HG03103 (cell line): ENCODE measurements at regions not wholly inside any gene's neighbourhood (a gene's known extent, or its start where the extent isn't known, plus 50 kb on each side); places are given as distances from the start of the nearest gene placed in this dataset.

Experiments used
- ATAC-seq: cut with Tn5 transposase; IDR thresholded peaks from one replicate; pipeline ENCODE4 v1.9.1; 2021; ENCODE audit warnings: low read depth; ENCODE audit not compliant: unreplicated experiment

DNA sequence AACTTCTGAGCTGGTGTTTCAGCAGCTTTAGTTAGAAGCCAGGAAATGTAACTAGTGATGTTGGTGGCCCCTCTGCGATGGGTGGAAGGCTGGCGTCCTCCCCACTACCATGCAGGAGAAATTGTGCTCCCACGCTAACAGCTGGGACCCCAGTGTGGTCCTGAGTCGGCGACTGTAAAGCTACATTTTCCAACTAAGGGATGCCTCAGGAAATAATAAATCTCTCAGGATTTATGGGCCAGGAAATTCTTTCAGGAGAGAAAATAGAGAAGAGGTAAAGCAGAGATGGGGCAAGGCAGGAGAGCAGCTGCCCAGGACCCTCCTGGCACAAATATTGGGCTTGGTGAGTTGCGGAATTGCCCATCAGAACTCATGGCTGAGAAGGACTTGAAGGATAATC is 186.9 kb downstream of the OPA1 start:
- ATAC-seq = no peak

- ATAC-seq = no peak
Measured at GRCh38 chr3:193780397-193780796, 187.4 kb downstream of the OPA1 start.

GRCh38 chr3:193780810-193781478 is 187.9 kb downstream of the OPA1 start:
- ATAC-seq = no peak

DNA sequence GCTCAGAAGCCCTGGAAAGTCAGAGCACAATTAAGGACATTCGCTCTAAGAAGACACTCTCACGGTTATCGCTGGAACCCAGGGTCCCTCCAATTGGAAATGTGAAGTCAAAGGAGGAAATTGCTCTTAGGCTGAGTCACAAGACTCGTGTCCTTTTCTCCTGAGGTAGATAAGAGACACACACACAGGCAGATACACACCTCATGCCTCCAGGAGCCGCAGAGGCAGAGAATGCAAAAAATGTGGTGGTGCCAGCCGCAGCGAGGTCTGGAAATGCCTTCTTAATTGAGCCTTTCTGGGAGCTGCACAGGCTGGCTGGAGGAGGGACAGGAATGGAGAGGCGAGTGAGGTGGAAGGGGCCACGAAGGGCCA is 189.3 kb downstream of the OPA1 start:
- ATAC-seq = no peak

GRCh38 chr3:193782747-193783146 is 189.7 kb downstream of the OPA1 start:
- no peak for ATAC-seq

- no peak for ATAC-seq
Measured at GRCh38 chr3:193783166-193783896, 190.3 kb downstream of the OPA1 start.

DNA sequence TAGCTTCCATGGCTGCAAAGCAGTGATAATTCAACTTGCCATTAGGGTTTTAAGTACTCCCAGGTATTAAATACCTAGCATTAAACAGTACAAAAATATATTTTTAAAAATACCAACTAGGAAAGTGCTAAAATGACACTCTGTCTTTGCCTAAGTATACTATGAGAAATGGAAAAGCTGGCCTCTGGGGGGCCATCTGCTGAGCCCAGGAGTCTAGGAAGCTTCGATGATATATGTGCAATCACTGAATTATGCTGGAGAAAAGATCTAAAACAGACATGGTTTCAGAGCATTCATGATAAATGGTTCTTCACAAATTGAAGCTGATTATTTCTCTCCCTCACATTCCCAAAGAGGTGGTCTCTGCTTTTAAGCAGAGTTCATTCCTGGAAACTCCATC is 191.8 kb downstream of the OPA1 start:
- ATAC-seq = no peak

- no peak for ATAC-seq
Measured at GRCh38 chr3:193787496-193787870, 194.5 kb downstream of the OPA1 start.

DNA sequence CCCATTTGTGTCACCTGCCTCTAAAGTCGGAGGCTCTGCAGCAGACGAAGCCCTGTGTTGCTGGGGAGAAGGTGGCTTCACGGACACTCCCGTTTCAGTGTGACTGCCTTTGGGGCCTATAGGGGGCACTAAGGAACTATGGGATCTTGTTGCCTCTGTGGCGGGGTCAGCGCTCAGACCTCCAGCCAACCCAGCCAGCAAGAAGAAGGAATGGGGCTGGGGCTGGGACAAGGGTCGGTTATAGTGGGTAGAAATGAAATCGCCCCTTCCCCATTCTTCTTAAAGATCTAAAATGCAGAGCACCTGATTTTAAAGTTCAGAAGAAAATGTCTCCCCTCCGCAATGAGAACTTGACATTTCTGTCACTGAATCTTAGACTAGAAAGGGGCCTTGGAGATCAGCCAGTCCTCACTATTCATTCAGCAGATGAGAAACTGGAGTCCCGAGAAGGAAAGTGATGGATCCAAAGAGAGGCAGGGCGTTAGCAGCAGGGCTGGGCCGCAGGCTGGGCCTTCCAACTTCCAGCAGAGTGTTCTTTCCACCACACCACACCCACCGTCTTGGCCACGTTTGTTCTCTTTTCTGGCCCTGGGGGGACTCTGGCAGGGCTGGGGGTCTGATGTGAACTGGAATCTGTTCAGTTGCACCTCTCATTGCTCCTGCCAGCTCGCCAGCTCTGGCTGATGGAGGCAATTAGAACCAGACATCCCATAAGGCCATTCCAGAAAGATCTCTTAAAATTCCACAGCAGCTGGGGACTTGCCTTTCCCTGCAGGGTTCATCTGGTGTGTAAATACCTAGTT is 195.4 kb downstream of the OPA1 start:
- ATAC-seq = peak; percentile 88

DNA sequence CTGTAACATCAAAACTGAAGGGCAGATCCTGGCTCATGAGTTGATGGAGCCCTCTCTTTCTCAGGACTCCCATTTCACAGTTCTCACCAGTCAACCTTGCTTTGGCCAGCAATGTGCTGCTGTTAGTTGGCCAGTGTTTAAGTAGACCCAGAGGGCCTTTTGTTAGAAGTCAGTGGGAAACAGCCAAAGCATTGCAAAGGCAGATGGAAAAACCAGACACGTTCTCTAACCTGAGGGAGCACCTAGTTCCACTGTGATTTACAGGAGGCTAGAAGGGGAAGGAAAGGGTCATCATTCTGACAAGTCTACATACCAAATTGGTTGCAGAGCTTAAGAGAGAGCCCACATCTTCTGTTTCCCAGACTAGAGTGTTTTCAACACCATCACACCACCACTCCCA is 196.4 kb downstream of the OPA1 start:
- no peak for ATAC-seq

DNA sequence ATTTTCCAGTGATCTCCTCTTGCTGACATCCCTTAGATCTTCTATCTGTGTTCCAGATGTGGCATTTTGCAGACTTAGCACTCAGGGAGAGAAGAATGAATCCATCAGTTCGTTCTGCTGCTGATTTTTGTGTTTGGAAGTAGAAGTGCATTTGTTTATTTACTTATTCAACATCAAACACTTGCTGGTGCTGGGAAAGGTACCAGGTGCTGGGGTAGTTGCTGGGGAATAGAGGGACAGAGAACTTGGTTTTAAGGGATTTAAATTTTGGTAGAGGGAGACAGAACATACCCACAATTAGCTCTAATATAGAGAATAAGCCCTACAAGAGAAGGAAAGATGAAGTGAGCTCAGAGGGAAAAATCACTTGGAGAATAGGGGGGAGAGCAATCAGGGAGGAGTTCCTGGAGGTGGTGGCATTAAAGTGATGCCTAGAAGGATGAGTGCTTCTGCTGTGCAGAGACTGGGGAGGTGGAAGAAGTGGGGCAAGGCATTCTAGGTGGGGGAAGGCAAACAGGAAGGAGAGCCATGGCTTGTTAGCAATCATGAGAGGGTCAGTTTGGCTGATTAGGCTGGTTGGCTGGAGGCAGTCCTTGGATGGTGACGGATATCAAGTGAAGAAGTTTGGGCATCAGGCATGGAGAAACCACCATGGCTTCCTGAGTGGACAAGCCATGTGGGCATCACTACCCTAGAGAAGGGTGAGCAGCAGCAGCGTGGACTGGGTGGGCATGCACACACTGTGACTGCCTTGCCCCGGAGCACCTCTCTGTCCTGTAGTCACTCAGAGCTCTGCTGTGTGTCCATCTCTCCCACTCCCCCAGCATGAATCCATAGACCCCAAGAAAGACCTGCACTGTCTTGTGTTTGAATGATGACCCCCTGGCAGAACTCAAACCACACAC is 197.3 kb downstream of the OPA1 start:
- ATAC-seq = no peak

DNA sequence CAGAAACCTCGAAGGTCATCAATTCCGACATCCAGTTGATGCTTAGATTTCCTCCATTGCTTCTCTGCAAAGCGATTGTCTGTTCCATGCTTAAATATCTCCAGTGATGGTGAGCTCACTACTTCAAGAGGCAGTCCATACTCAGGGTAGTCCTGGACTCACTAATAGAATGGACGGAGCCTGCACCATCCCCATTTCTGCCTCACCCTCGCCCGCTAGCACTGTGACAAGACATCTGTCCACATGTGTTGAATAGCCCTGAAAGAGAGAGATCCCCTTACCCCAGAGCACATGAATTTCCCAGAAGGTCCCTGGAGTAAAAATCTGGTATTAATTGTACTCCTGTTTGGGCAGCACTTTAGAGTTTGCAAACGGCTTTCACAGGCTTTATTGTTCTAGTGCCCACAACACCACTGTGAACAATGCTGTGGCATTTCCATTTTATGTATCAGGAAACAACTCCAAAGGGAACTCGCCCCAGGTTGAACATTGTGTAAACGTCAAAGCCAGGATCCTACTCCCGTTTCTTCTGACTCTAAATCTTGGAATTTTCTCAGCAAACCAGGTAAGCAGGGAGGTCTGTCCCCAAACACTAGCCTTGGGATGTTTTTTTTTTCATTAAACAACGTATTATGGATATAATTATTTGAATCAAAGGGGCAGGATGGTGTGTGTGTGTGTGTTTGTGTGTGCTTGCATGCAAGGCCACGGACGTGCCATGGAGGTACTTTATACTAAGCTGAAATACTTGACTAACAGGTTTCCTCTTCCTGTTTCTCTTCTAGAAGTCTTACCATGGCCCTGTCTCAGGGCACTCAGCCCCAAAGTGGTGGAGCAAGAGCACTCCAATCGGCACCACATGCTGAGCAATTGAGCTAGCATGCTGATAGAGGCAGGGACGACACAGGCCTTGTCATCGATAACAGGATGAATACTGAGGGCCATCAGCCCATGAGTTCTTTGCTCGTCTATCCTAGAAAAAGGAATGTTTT is 198.3 kb downstream of the OPA1 start:
- no peak for ATAC-seq

DNA sequence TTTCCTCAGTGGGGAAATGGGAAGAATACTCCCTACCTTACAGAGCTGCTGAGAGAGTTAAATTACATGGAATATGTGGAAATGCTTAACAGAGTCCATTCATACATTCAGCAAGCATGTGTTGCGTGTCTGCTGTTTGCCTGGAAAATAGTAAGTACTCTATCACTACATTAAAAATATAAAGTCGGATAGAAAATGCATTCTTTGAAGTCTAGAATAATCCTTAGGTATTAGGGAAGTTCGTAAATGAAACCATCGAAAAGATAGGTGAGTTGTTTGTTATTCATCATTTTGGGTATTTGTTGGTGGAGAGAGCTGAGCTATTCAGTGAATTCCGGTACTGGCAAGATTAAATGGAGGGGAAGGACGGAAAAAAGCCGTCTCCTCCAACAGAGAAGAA is 200.1 kb downstream of the OPA1 start:
- no peak for ATAC-seq

GRCh38 chr3:193794002-193794881 is 201.2 kb downstream of the OPA1 start:
- ATAC-seq = no peak

DNA sequence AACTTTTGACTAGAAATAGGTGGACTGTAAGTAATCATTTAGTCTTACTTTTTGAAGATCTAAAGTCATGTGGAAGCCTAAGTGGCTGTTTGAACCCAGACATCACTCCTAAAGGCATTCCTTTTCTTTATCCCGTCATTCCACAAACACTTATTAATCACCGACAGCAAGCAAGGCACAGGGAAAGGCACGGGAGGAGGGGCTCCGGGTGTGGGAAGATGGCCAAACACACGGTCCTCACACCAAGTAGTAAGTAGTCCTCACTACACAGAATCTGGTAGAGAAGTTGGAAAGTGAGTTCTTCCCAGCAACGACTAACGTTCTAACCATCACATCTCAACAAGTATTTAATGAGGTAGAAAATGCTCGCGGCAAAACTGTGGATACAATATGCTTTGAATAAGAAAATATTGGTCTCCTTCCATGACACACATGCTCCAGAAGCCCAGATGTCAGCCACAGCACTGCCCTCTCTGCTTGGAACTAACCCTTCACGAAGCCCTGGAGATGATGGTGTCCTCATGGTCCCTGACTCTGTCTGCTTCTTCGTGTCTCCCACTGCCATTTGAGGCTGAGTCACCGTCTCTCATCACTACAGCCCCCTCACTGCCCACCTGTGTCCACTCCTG is 202.2 kb downstream of the OPA1 start:
- ATAC-seq = no peak

GRCh38 chr3:193796089-193796488 is 203.1 kb downstream of the OPA1 start:
- ATAC-seq = no peak

DNA sequence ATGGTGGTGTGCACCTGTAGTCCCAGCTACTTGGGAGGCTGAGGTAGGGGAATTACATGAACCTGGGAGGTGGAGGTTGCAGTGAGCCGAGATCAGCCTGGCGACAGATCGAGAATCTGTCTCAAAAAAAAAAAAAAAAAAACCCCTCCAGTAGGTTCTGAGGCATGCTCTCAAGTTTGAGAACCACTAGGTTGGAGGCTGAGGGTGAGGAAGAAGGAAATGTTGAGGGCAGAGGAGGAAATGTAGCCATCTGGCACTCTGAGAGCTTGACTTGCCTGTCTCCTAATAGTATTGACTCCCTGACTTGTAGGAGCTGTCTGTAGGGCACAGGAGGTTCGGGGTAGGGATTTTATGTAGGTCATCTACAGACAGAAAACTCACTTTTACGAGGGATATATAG is 204.6 kb downstream of the OPA1 start:
- no peak for ATAC-seq

GRCh38 chr3:193798051-193798450 is 205.0 kb downstream of the OPA1 start:
- ATAC-seq = no peak
